Nephron progenitor cell (in vitro differentiated cells): ENCODE measurements at regions not wholly inside any gene's neighbourhood (a gene's known extent, or its start where the extent isn't known, plus 50 kb on each side); places are given as distances from the start of the nearest gene placed in this dataset.
"Not testable (repeated sequence)": the region's sequence is repeated elsewhere in the genome, so short reads cannot be mapped to it uniquely, and the experiment has no call there.

Source experiments
- DNase-seq: peaks from one replicate; pipeline ENCODE4 v3.0.0; 2021
- H3K27ac Mint-ChIP-seq: 2 replicates; pipeline ENCODE4 v1.8.0; 2021; ENCODE audit warnings: mild to moderate bottlenecking, moderate library complexity, mixed read lengths
- H3K27me3 Mint-ChIP-seq: 2 replicates; pipeline ENCODE4 v1.8.0; 2021; ENCODE audit warnings: mild to moderate bottlenecking, low read depth, mixed read lengths; ENCODE audit not compliant: poor library complexity
- H3K36me3 Mint-ChIP-seq: 2 replicates; pipeline ENCODE4 v1.8.0; 2021; ENCODE audit warnings: low read depth, mixed read lengths
- H3K4me1 Mint-ChIP-seq: 2 replicates; pipeline ENCODE4 v1.8.0; 2021; ENCODE audit warnings: mixed read lengths
- H3K4me3 Mint-ChIP-seq: 2 replicates; pipeline ENCODE4 v1.8.0; 2021; ENCODE audit warnings: mild to moderate bottlenecking, moderate library complexity, mixed read lengths
- H3K9me3 Mint-ChIP-seq: 2 replicates; pipeline ENCODE4 v1.8.0; 2021; ENCODE audit warnings: mild to moderate bottlenecking, moderate library complexity, mixed read lengths
- TF ChIP-seq, protein P1 (sequence below): fragments of 200-600 bp; sonication (generic); IDR thresholded peaks from 2 replicates; pipeline ENCODE4 v1.5.0; 2021; ENCODE audit warnings: antibody characterized with exemption

DNA sequence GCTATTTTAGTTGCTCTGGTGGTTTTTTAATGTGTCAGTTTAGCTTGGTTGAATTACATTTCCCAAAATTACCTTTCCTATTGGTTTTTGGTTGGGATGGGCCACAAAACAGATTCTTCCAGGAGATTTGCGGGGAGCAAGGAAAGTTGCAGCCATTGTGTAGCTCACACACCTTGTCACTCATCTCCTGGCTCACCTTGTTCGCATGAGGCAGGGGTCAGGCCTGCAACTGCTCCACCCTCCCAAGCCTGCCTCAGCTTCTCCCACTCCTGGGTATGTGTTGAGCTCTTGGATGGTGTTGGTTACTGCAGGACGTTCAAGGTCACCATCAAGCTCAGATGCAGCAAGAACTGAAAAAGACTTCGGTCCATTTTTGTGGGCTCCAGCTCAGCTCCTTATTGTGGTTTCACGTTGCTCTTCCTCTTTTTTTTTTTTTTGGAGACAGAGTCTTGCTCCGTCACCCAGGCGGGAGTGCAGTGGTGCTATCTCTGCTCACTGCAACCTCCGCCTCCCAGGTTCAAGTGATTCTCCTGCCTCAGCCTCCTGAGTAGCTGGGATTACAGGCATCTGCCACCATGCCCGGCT is 95.6 kb upstream of the METTL14 start:
- H3K4me3 Mint-ChIP-seq = no peak overlapping the region
- TF ChIP-seq, protein P1, sequence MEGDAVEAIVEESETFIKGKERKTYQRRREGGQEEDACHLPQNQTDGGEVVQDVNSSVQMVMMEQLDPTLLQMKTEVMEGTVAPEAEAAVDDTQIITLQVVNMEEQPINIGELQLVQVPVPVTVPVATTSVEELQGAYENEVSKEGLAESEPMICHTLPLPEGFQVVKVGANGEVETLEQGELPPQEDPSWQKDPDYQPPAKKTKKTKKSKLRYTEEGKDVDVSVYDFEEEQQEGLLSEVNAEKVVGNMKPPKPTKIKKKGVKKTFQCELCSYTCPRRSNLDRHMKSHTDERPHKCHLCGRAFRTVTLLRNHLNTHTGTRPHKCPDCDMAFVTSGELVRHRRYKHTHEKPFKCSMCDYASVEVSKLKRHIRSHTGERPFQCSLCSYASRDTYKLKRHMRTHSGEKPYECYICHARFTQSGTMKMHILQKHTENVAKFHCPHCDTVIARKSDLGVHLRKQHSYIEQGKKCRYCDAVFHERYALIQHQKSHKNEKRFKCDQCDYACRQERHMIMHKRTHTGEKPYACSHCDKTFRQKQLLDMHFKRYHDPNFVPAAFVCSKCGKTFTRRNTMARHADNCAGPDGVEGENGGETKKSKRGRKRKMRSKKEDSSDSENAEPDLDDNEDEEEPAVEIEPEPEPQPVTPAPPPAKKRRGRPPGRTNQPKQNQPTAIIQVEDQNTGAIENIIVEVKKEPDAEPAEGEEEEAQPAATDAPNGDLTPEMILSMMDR = no peak
- H3K4me1 Mint-ChIP-seq = peaks cover 18% of the 10 kb centered on the region
- no peaks in the 10 kb centered on the region for H3K36me3 Mint-ChIP-seq
- DNase-seq = no peak
- H3K27me3 Mint-ChIP-seq = peaks cover 47% of the 10 kb centered on the region
- H3K27ac Mint-ChIP-seq = no peak overlapping the region
- no peaks in the 10 kb centered on the region for H3K9me3 Mint-ChIP-seq

DNA sequence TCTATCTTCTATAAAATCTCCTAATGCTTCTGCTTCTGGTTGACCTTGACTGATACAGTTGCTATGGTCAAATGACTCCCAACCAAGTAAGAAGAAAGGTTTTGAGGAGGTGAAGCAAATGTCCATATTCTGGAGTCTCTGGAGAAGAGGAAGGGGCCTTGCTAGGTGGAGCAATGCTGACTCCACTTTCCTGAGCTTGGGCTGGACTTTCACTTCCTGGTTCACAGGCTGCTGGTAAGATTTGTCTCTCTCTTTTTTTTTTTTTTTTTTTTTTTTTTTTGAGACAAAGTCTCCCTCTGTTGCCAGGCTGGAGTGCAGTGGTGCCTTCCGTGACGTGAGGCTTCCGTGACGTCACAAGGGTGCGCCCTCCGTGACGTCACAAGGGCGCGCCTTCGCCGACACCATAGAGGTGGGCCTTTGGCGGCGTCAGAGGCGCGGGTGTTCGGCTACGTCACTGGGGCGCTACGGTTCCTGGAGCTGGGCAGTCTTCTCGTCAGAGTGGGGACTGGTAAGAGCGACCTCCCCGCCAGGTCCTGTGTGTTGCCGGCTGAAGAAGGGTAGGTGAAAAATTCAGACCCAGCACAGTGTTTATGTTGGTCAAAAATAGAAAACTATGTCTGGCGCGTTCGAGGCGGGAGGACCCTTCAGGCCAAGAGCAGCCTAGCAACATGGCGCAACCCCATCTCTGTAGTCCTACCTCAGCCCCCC is 93.7 kb upstream of the METTL14 start:
- Mint-ChIP-seq H3K27ac (peak overlapping the region; percentile 100), H3K27me3 (peaks cover 33% of the 10 kb centered on the region), H3K4me3 (peak overlapping the region; percentile 97)
- H3K9me3 Mint-ChIP-seq, H3K36me3 Mint-ChIP-seq, H3K4me1 Mint-ChIP-seq: not testable (repeated sequence)
- DNase-seq = peak; percentile 94

DNA sequence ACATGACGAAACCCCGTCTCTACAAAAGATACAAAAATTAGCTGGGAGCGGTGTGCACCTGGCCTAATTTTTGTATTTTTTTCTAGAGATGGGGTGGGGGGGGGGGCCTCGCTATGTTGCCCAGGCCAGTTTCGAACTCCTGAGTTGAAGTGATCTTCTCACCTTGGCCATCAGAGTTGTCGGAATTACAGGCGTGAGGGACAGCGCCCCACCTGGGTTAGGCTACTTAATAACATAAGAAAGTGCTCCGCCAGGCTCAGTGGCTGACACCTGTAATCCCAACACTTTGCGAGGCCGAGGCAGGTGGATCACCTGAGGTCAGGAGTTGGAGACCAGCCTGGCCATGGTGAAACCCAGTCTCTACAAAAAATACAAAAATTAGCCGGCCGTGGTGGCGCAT is 92.9 kb upstream of the METTL14 start:
- not testable (repeated sequence) for DNase-seq, H3K36me3 Mint-ChIP-seq, H3K27ac Mint-ChIP-seq, H3K9me3 Mint-ChIP-seq, H3K4me1 Mint-ChIP-seq
- Mint-ChIP-seq H3K4me3 (peak overlapping the region; percentile 97), H3K27me3 (peaks cover 28% of the 10 kb centered on the region)

DNA sequence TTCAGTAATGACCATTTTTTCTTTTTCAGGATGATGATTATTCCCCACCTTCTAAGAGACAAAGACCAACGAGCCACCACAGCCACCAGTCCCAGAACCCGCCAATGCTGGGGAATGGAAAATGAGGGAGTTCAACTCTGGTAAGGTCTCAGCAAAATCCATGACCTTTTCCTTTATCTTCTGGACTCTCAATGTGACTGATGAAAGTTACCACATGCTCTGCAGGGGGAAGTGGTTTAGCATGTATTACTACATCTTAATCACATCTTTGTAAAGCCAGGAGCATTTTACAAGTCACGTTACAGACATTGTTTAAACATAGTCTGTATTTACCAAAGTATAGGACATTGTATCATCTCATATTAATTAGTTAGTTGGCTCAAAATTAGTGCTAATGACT is 89.3 kb upstream of the METTL14 start:
- not testable (repeated sequence) for DNase-seq, H3K9me3 Mint-ChIP-seq, H3K36me3 Mint-ChIP-seq, H3K27me3 Mint-ChIP-seq, H3K27ac Mint-ChIP-seq, H3K4me3 Mint-ChIP-seq, H3K4me1 Mint-ChIP-seq

DNA sequence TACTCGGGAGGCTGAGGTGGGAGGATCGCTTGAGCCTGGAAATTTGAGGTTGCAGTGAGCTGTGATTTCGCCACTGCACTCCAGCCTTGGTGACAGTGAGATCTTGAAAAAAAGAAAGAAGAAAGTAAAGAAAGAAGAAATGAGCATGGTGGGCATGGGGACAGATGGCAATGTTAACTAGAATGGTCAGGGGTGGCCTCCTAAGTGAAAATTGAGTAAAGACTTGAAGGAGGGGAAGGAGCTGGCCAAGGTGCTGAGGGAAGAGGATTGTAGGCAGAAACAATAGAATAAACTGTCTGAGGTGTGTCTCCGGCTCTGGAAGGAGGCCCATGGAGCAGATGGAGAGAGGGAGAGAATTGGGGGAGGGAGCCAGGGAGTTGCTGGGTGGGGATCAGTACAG is 60.1 kb upstream of the METTL14 start:
- DNase-seq, H3K27me3 Mint-ChIP-seq, H3K36me3 Mint-ChIP-seq, H3K9me3 Mint-ChIP-seq, H3K27ac Mint-ChIP-seq, H3K4me3 Mint-ChIP-seq, H3K4me1 Mint-ChIP-seq: not testable (repeated sequence)

DNA sequence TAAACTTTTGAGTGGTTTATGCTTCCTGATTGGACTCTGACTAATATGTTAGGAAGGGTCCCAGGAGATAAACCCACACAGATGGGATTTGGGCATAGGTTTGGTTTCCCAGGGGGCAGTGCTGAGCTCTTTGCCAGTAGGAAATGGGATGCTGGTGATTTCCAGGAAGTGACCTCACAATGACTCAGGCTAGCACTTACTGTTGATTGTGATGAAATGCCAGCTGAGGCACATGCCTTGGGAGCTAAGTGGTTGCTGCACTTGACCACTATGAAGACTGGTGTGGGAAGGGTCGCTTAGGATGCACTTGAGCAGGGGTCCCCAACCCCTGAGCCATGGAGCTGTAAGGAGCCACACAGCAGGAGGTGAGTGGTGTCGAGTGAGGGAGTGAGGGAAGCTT is 55.5 kb upstream of the METTL14 start:
- Mint-ChIP-seq H3K27ac (peak overlapping the region; percentile 91), H3K36me3 (peaks cover 27% of the 10 kb centered on the region)
- H3K4me1 Mint-ChIP-seq, DNase-seq, H3K27me3 Mint-ChIP-seq, H3K9me3 Mint-ChIP-seq, H3K4me3 Mint-ChIP-seq: not testable (repeated sequence)

DNA sequence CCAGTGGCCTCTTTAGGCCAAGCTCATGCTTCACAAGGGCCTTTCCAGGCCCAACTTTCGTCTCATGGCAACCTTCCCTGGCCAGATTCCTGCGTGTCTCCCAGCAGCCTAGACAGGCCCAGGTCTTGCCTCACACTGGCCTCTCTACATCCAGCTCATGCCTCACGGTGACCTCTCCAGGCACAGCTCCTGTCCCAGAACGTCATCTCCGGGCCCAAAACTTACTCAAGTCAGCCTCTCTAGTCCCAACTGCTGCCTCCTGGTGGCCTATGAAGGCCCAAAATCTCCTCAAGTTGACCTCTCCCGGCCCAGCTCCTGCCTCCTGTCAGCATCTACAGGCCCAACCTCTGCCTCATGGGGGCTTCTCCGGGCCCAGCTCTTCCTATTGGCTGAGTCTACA is 54.3 kb upstream of the METTL14 start:
- not testable (repeated sequence) for H3K27ac Mint-ChIP-seq, H3K4me3 Mint-ChIP-seq, H3K27me3 Mint-ChIP-seq, H3K4me1 Mint-ChIP-seq, DNase-seq, H3K9me3 Mint-ChIP-seq
- peaks cover 27% of the 10 kb centered on the region for H3K36me3 Mint-ChIP-seq

DNA sequence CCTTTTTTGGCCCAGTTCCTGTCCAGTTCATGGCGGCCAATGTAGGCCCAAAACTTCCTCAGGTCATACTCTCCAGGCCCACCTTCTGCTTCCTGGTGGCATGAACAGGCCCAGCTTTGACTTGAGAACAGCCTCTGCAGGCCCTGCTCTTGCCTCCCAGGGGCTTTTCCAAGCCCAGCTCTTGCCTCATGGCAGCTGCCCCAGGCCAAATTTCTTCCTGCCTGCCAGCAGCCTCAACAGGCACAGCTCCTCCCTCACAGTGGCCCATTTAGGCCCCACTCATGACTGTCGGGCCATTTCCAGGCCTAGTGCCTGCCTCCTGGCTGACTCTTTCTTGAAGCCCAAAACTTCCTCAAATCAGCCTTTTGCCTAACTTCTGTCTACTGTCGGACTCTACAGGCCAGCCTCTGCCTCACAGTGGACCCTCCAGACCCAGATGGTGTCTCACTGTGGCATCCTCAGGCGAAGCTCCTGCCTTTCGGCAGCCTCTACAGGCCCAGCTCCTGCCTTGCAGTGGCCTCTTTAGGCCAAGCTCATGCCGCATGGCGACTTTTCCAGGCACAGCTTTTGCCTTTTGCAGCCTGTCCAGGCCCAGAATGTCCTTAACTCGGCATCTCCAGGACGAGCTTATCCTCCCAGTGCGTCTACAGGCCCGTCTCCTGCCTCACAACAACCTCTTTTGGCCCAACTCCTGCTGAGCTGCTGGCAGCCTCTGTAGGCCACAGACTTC is 53.7 kb upstream of the METTL14 start:
- H3K27ac Mint-ChIP-seq, H3K9me3 Mint-ChIP-seq, DNase-seq, H3K4me3 Mint-ChIP-seq, H3K27me3 Mint-ChIP-seq, H3K4me1 Mint-ChIP-seq: not testable (repeated sequence)
- H3K36me3 Mint-ChIP-seq = peaks cover 27% of the 10 kb centered on the region

DNA sequence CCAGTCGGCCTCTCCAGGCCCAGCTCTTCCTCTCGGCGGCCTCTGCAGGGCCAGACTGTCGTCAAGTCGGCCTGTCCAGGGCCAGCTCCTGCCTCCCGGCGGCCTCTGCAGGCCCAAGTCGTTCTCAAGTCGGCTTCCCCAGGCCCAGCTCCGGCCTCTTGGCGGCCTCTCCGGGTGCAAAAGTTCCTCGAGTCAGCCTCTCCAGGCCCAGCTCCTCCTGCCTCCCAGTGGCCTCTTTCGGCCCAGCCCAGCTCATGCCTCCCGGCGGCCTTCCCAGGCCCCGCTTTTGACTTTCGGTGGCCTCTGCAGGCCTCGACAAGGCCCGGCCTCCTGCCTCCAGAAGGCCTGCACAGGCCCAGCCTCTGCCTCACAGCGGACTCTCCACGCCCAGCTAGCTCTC is 51.7 kb upstream of the METTL14 start:
- not testable (repeated sequence) for H3K9me3 Mint-ChIP-seq, H3K27me3 Mint-ChIP-seq, H3K4me1 Mint-ChIP-seq, H3K4me3 Mint-ChIP-seq, DNase-seq, H3K27ac Mint-ChIP-seq
- H3K36me3 Mint-ChIP-seq = peaks cover 27% of the 10 kb centered on the region

DNA sequence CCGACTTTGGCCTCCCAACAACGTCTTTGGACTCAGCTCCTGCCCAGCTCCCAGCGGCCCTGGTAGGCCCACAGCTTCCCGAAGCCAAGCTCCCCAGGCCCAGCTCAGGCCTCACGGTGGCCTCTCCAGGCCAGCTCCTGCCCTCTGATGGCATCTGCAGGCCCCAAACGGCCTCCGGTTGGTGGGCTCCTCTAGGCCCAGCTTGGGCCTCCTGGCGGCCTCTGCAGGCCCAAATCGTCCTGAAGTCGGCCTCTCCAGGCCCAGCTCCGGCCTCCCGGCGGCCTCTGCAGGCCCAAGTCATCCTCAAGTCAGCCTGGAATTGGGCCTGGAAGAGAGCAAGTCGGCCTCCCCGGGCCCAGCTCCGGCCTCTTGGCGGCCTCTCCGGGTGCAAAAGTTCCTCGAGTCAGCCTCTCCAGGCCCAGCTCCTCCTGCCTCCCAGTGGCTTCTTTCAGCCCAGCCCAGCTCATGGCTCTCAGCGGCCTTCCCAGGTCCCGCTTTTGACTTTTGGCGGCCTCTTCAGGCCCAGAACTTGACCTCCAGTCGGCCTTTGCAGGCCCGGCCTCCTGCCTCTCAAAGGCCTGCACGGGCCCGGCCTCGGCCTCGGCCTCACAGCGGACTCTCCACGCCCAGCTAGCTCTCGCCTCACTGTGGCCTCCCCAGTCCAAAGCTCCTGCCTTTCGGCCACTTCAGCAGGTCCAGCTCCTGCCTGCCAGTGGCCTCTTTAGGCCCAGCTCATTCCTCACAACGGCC is 50.9 kb upstream of the METTL14 start:
- peaks cover 20% of the 10 kb centered on the region for H3K36me3 Mint-ChIP-seq
- not testable (repeated sequence) for H3K9me3 Mint-ChIP-seq, DNase-seq, H3K27ac Mint-ChIP-seq, H3K27me3 Mint-ChIP-seq, H3K4me1 Mint-ChIP-seq, H3K4me3 Mint-ChIP-seq
